NT2/D1 (cell line): ENCODE measurements at regions not wholly inside any gene's neighbourhood (a gene's known extent, or its start where the extent isn't known, plus 50 kb on each side); places are given as distances from the start of the nearest gene placed in this dataset.

Experiments used
- SUZ12 ChIP-seq: IDR thresholded peaks from 2 replicates; pipeline ENCODE4 v1.6.1; 2011; ENCODE audit not compliant: insufficient read length, insufficient read depth; ENCODE audit errors: extremely low read depth
- ZNF274 ChIP-seq: IDR thresholded peaks from 2 replicates; pipeline ENCODE4 v1.6.1; 2011; ENCODE audit warnings: mild to moderate bottlenecking, low read depth, low read length

GRCh38 chr4:89615051-89615450 lies 221.9 kb downstream of the SNCA start:
- TF ChIP-seq SUZ12 = no peak
- no peak for TF ChIP-seq ZNF274
